OCI-LY1 (cell line): ENCODE measurements at regions not wholly inside any gene's neighbourhood (a gene's known extent, or its start where the extent isn't known, plus 50 kb on each side); places are given as distances from the start of the nearest gene placed in this dataset.

Experiments used
- H2AFZ ChIP-seq: fragments of 200-600 bp; sonication (generic), shearing (Covaris generic); 2 replicates; pipeline ENCODE4 v1.6.0; 2014; ENCODE audit warnings: antibody characterized with exemption, mild to moderate bottlenecking, low read length
- H3F3A ChIP-seq: fragments of 200-600 bp; sonication (generic), shearing (Covaris generic); 2 replicates; pipeline ENCODE4 v1.6.0; 2014; ENCODE audit warnings: mild to moderate bottlenecking, antibody characterized with exemption, low read length, moderate library complexity; ENCODE audit not compliant: insufficient read depth
- H3K27ac ChIP-seq: fragments of 200-600 bp; sonication (generic); 2 replicates; pipeline ENCODE4 v1.5.1; 2014; ENCODE audit warnings: low read length, mixed run types, mild to moderate bottlenecking, low read depth; ENCODE audit not compliant: poor library complexity, severe bottlenecking
- H3K27me3 ChIP-seq: fragments of 200-600 bp; sonication (generic); 2 replicates; pipeline ENCODE4 v1.6.0; 2014; ENCODE audit warnings: antibody characterized with exemption, mild to moderate bottlenecking, low read length, moderate library complexity; ENCODE audit not compliant: insufficient read depth
- H3K36me3 ChIP-seq: fragments of 200-600 bp; sonication (generic); 2 replicates; pipeline ENCODE4 v1.6.1; 2014; ENCODE audit warnings: mild to moderate bottlenecking, antibody characterized with exemption, low read length, moderate library complexity, mixed read lengths; ENCODE audit not compliant: insufficient read depth
- H3K4me1 ChIP-seq: fragments of 200-600 bp; sonication (generic); 2 replicates; pipeline ENCODE4 v1.5.1; 2014; ENCODE audit warnings: mild to moderate bottlenecking, low read length, moderate library complexity; ENCODE audit not compliant: insufficient read depth, severe bottlenecking
- H3K4me2 ChIP-seq: fragments of 200-600 bp; sonication (generic), shearing (Covaris generic); 2 replicates; pipeline ENCODE4 v1.6.1; 2014; ENCODE audit warnings: low read length
- H3K4me3 ChIP-seq: fragments of 200-600 bp; sonication (generic); 2 replicates; pipeline ENCODE4 v1.5.1; 2014; ENCODE audit warnings: low read length, low read depth, mild to moderate bottlenecking, mixed read lengths; ENCODE audit not compliant: poor library complexity, severe bottlenecking
- H3K79me2 ChIP-seq: fragments of 200-600 bp; shearing (Covaris generic); 2 replicates; pipeline ENCODE4 v1.6.1; 2016; ENCODE audit warnings: mixed run types, low read length, mixed read lengths; ENCODE audit not compliant: insufficient read depth
- H3K9ac ChIP-seq: fragments of 200-600 bp; sonication (generic), shearing (Covaris generic); 2 replicates; pipeline ENCODE4 v1.6.1; 2014; ENCODE audit warnings: mild to moderate bottlenecking, low read length, mixed read lengths
- H3K9me2 ChIP-seq: fragments of 200-600 bp; sonication (generic), shearing (Covaris generic); 2 replicates; pipeline ENCODE4 v1.6.1; 2014; ENCODE audit warnings: low read depth, mild to moderate bottlenecking, low read length, mixed read lengths
- H3K9me3 ChIP-seq: fragments of 200-600 bp; shearing (Covaris generic); 2 replicates; pipeline ENCODE4 v1.6.1; 2014; ENCODE audit warnings: low read length, mixed read lengths
- H4K20me1 ChIP-seq: fragments of 200-600 bp; sonication (generic), shearing (Covaris generic); 2 replicates; pipeline ENCODE4 v1.6.0; 2016; ENCODE audit warnings: mild to moderate bottlenecking, low read length; ENCODE audit not compliant: insufficient read depth
- CTCF ChIP-seq: fragments of 200-600 bp; sonication (generic), shearing (Covaris generic); IDR thresholded peaks from 2 replicates; pipeline ENCODE4 v1.5.1; 2017; ENCODE audit warnings: mild to moderate bottlenecking, antibody characterized with exemption, low read length, moderate library complexity, mixed read lengths
- EZH2 ChIP-seq: fragments of 200-600 bp; sonication (generic), shearing (Covaris generic); IDR thresholded peaks from 2 replicates; pipeline ENCODE4 v1.8.0; 2017; ENCODE audit warnings: borderline replicate concordance, mixed run types, mild to moderate bottlenecking, antibody characterized with exemption, low read length, moderate library complexity, mixed read lengths

DNA sequence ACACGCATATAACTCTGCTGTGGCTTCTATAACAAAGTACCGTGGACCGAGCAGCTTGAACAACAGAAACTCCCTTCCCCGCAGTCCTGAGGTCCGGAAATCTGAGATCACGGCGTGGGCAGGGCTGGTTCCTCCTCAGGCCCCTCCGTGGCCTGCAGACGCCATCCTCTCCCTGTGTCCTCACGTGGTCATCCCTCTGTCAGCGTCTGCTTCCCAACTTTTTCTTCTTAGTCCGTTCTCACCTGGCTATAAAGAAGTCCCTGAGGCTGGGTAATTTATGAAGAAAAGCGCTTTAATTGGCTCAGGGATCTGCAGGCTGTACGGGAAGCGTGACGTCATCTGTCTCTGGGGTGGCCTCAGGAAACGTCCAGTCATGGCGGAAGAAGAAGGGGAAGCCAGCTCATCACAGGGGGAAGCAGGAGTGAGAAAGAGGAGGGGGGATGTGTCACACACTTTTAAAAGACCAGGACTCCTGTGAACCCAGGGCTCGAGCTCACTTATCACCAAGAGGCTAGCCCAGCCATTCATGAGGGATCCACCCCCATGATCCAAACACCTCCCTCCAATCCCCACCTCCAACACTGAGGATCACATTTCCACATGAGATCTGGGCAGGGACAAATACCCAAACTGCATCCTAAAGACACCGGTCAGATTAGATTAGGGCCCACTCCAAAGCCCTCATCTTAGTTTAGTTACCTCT is 91.2 kb upstream of the INSIG1 start:
- Histone ChIP-seq H3K27ac (peak overlapping the region; percentile 96), H3K79me2 (no peaks in the 10 kb centered on the region), H3K4me3 (peak overlapping the region; percentile 68), H4K20me1 (no peaks in the 10 kb centered on the region), H3K9me3 (no peaks in the 10 kb centered on the region), H3K36me3 (no peaks in the 10 kb centered on the region; the same call in 1 of the 2 replicates), H2AFZ (no peak overlapping the region), H3K4me1 (peaks cover 45% of the 10 kb centered on the region), H3F3A (no peaks in the 10 kb centered on the region), H3K4me2 (peak overlapping the region; percentile 68), H3K9me2 (no peaks in the 10 kb centered on the region), H3K27me3 (no peaks in the 10 kb centered on the region), H3K9ac (peak overlapping the region; percentile 91)
- TF ChIP-seq EZH2 (no peak), CTCF (no peak)

- Histone ChIP-seq H3K9me3 (no peaks in the 10 kb centered on the region), H3K36me3 (no peaks in the 10 kb centered on the region; the same call in 1 of the 2 replicates), H3K27ac (peak overlapping the region; percentile 96), H2AFZ (no peak overlapping the region), H3K4me1 (peaks cover 45% of the 10 kb centered on the region), H3K4me3 (no peak overlapping the region), H3K79me2 (no peaks in the 10 kb centered on the region), H3K27me3 (no peaks in the 10 kb centered on the region), H3K9ac (no peak overlapping the region), H3F3A (no peaks in the 10 kb centered on the region), H4K20me1 (no peaks in the 10 kb centered on the region), H3K9me2 (no peaks in the 10 kb centered on the region), H3K4me2 (peak overlapping the region; percentile 68; the same call in 1 of the 2 replicates)
- TF ChIP-seq EZH2 (no peak), CTCF (no peak)
Measured at GRCh38 chr7:155207326-155208002, 90.2 kb upstream of the INSIG1 start.

GRCh38 chr7:155208681-155209477 is 88.8 kb upstream of the INSIG1 start:
- Histone ChIP-seq H3K79me2 (no peaks in the 10 kb centered on the region), H2AFZ (no peak overlapping the region), H3K9me3 (no peaks in the 10 kb centered on the region), H3K4me3 (no peak overlapping the region), H3F3A (no peaks in the 10 kb centered on the region), H3K27me3 (0 out of 2 replicates have a peak, but pooled peaks cover 4% of the 10 kb centered on the region), H3K4me1 (peaks cover 45% of the 10 kb centered on the region), H3K9ac (no peak overlapping the region), H3K36me3 (no peaks in the 10 kb centered on the region; the same call in 1 of the 2 replicates), H3K27ac (peak overlapping the region; percentile 24), H3K4me2 (no peak overlapping the region), H3K9me2 (no peaks in the 10 kb centered on the region), H4K20me1 (no peaks in the 10 kb centered on the region)
- TF ChIP-seq CTCF (no peak), EZH2 (no peak)
